A549 (cell line): ENCODE measurements at regions not wholly inside any gene's neighbourhood (a gene's known extent, or its start where the extent isn't known, plus 50 kb on each side); places are given as distances from the start of the nearest gene placed in this dataset.

Experiments used
- CBX2 ChIP-seq: fragments of 200-600 bp; sonication (generic); IDR thresholded peaks from 2 replicates; pipeline ENCODE4 v1.6.1; 2016; ENCODE audit warnings: low read depth, mild to moderate bottlenecking, borderline replicate concordance
- EHMT2 ChIP-seq: fragments of 200-600 bp; sonication (generic); IDR thresholded peaks from 2 replicates; pipeline ENCODE4 v1.6.1; 2016; ENCODE audit warnings: antibody characterized with exemption, low read depth, mild to moderate bottlenecking, moderate library complexity
- EP300 ChIP-seq, 2 experiments: fragments of >200 bp; sonication (Bioruptor Twin); formaldehyde crosslinking; IDR thresholded peaks; 2 replicates in 1 of 2; 3 replicates in 1 of 2; pipeline ENCODE4 v1.6.1; 2016 to 2017
- JUNB ChIP-seq: fragments of >200 bp; sonication (Bioruptor Twin); formaldehyde crosslinking; IDR thresholded peaks from 2 replicates; pipeline ENCODE4 v1.6.1; 2016
- POLR2A ChIP-seq: IDR thresholded peaks from 2 replicates; pipeline ENCODE4 v1.6.1; 2012; ENCODE audit warnings: mild to moderate bottlenecking, low read length
- POLR2AphosphoS2 ChIP-seq: conservative IDR thresholded peaks from 2 replicates; pipeline ENCODE4 v1.6.1; 2012; ENCODE audit warnings: low read length, improper control_type of control experiment, inconsistent platforms
- RAD21 ChIP-seq, 2 experiments: fragments of >200 bp in 1 of 2; sonication (Bioruptor Twin) in 1 of 2; formaldehyde crosslinking in 1 of 2; IDR thresholded peaks in 1 of 2; conservative IDR thresholded peaks in 1 of 2; 2 replicates in 1 of 2; 3 replicates in 1 of 2; pipeline ENCODE4 v1.6.1; 2012 to 2018; ENCODE audit warnings: inconsistent platforms in 1 of 2
- TP53 ChIP-seq: fragments of 250-450 bp; sonication (Bioruptor Pico); IDR thresholded peaks from 2 replicates; pipeline ENCODE4 v1.5.0; 2021; ENCODE audit warnings: mild to moderate bottlenecking, moderate library complexity
- ZNF302 ChIP-seq: fragments of 250-450 bp; sonication (Bioruptor Pico); IDR thresholded peaks from 2 replicates; pipeline ENCODE4 v1.9.0; 2021; ENCODE audit warnings: inconsistent platforms, mild to moderate bottlenecking, moderate library complexity
- TF ChIP-seq, protein P1 (sequence below): fragments of >200 bp; sonication (Bioruptor Twin); formaldehyde crosslinking; IDR thresholded peaks from 3 replicates; pipeline ENCODE4 v1.5.1; 2016
- TF ChIP-seq, protein P2 (sequence below): fragments of 450-650 bp; IDR thresholded peaks from 2 replicates; pipeline ENCODE4 v1.6.1; 2014; ENCODE audit warnings: antibody characterized with exemption
- TF ChIP-seq, protein P3 (sequence below): fragments of 150-350 bp; IDR thresholded peaks from 2 replicates; pipeline ENCODE4 v1.6.1; 2014; ENCODE audit warnings: low read depth, mild to moderate bottlenecking, low read length

DNA sequence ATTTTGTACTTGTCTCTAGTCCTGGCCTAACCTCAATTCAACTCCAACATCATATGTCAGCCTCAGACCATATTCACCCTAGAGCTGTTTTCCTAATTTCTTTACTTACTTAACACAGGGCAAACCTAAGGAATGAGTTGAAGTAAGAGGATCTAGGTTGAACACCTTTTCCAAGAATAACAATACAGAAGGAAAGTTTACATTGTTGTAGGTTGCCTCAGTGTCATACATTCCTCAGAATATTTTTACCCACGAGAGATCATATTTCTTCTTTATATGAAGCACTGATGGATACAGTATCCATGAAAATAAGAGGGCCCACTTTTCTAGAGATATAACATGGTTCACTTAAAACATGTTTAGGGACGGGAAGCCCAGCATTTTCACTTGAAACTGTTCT is 369.5 kb downstream of the CNTN6 start:
- TF ChIP-seq, protein P1, sequence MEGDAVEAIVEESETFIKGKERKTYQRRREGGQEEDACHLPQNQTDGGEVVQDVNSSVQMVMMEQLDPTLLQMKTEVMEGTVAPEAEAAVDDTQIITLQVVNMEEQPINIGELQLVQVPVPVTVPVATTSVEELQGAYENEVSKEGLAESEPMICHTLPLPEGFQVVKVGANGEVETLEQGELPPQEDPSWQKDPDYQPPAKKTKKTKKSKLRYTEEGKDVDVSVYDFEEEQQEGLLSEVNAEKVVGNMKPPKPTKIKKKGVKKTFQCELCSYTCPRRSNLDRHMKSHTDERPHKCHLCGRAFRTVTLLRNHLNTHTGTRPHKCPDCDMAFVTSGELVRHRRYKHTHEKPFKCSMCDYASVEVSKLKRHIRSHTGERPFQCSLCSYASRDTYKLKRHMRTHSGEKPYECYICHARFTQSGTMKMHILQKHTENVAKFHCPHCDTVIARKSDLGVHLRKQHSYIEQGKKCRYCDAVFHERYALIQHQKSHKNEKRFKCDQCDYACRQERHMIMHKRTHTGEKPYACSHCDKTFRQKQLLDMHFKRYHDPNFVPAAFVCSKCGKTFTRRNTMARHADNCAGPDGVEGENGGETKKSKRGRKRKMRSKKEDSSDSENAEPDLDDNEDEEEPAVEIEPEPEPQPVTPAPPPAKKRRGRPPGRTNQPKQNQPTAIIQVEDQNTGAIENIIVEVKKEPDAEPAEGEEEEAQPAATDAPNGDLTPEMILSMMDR: no peak
- TF ChIP-seq EP300 (IDR thresholded peaks at IDR 0.05): no peak
- TF ChIP-seq EHMT2: no peak
- no peak for TF ChIP-seq CBX2
- TF ChIP-seq POLR2A: no peak
- no peak for TF ChIP-seq RAD21 (conservative IDR thresholded peaks at IDR 0.05 in 1 of 2, IDR thresholded peaks at IDR 0.05 in 1 of 2)
- TF ChIP-seq POLR2AphosphoS2: no peak
- TF ChIP-seq, protein P2, sequence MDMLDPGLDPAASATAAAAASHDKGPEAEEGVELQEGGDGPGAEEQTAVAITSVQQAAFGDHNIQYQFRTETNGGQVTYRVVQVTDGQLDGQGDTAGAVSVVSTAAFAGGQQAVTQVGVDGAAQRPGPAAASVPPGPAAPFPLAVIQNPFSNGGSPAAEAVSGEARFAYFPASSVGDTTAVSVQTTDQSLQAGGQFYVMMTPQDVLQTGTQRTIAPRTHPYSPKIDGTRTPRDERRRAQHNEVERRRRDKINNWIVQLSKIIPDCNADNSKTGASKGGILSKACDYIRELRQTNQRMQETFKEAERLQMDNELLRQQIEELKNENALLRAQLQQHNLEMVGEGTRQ: no peak
- no peak for TF ChIP-seq TP53 (CRISPR knock-in tag)
- no peak for TF ChIP-seq JUNB
- TF ChIP-seq, protein P3, sequence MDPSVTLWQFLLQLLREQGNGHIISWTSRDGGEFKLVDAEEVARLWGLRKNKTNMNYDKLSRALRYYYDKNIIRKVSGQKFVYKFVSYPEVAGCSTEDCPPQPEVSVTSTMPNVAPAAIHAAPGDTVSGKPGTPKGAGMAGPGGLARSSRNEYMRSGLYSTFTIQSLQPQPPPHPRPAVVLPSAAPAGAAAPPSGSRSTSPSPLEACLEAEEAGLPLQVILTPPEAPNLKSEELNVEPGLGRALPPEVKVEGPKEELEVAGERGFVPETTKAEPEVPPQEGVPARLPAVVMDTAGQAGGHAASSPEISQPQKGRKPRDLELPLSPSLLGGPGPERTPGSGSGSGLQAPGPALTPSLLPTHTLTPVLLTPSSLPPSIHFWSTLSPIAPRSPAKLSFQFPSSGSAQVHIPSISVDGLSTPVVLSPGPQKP: no peak
- no peak for TF ChIP-seq ZNF302 (CRISPR knock-in tag)
